K562 (cell line): ENCODE measurements at regions not wholly inside any gene's neighbourhood (a gene's known extent, or its start where the extent isn't known, plus 50 kb on each side); places are given as distances from the start of the nearest gene placed in this dataset.

ENCODE experiments used
- CREB3 ChIP-seq: fragments of 450-650 bp; conservative IDR thresholded peaks from 2 replicates; pipeline ENCODE4 v1.6.1; 2016; ENCODE audit warnings: missing genetic modification characterization, low read depth, mild to moderate bottlenecking, missing compliant biosample characterization, moderate library complexity
- FOXA1 ChIP-seq: fragments of 450-650 bp; IDR thresholded peaks from 2 replicates; pipeline ENCODE4 v1.6.1; 2016; ENCODE audit warnings: mild to moderate bottlenecking, borderline replicate concordance
- GATA2 ChIP-seq: sonication (generic); formaldehyde crosslinking; IDR thresholded peaks from 2 replicates; pipeline ENCODE4 v1.4.0; 2020; ENCODE audit warnings: mild to moderate bottlenecking, missing genetic modification reagents
- GMEB1 ChIP-seq: fragments of 250-450 bp; sonication (Bioruptor Pico); IDR thresholded peaks from 2 replicates; pipeline ENCODE4 v1.4.0; 2020; ENCODE audit warnings: mild to moderate bottlenecking
- HDAC2 ChIP-seq: fragments of 450-650 bp; IDR thresholded peaks from 2 replicates; pipeline ENCODE4 v1.6.1; 2016; ENCODE audit warnings: mild to moderate bottlenecking
- NCOR1 ChIP-seq: fragments of 450-650 bp; IDR thresholded peaks from 2 replicates; pipeline ENCODE4 v1.6.1; 2016; ENCODE audit warnings: mild to moderate bottlenecking, moderate library complexity
- TEAD2 ChIP-seq: fragments of 450-650 bp; IDR thresholded peaks from 2 replicates; pipeline ENCODE4 v1.6.1; 2016; ENCODE audit warnings: missing genetic modification characterization, control low read depth, missing compliant biosample characterization
- ZC3H11A ChIP-seq: IDR thresholded peaks from 2 replicates; pipeline ENCODE4 v1.6.1; 2012; ENCODE audit warnings: low read depth, low read length, improper control_type of control experiment
- ZNF146 ChIP-seq: IDR thresholded peaks from one replicate; pipeline ENCODE4 v1.6.1; 2018; ENCODE audit warnings: missing compliant biosample characterization; ENCODE audit not compliant: unreplicated experiment
- ZNF282 ChIP-seq: sonication (generic); formaldehyde crosslinking; IDR thresholded peaks from 2 replicates; pipeline ENCODE4 v1.8.1; 2023; ENCODE audit warnings: missing genetic modification reagents
- TF ChIP-seq, protein P1 (sequence below), 3 experiments: IDR thresholded peaks in 2 of 3; conservative IDR thresholded peaks in 1 of 3; 2 replicates each; pipeline ENCODE4 v1.5.1; 2011 to 2012; ENCODE audit warnings: low read length in 3 of 3, mild to moderate bottlenecking in 3 of 3, control low read depth in 2 of 3, improper control_type of control experiment in 1 of 3, inconsistent platforms in 1 of 3, low read depth in 1 of 3, mixed read lengths in 1 of 3, moderate library complexity in 1 of 3; ENCODE audit not compliant: insufficient read depth in 2 of 3

- no peak for TF ChIP-seq ZNF282
- TF ChIP-seq, protein P1, sequence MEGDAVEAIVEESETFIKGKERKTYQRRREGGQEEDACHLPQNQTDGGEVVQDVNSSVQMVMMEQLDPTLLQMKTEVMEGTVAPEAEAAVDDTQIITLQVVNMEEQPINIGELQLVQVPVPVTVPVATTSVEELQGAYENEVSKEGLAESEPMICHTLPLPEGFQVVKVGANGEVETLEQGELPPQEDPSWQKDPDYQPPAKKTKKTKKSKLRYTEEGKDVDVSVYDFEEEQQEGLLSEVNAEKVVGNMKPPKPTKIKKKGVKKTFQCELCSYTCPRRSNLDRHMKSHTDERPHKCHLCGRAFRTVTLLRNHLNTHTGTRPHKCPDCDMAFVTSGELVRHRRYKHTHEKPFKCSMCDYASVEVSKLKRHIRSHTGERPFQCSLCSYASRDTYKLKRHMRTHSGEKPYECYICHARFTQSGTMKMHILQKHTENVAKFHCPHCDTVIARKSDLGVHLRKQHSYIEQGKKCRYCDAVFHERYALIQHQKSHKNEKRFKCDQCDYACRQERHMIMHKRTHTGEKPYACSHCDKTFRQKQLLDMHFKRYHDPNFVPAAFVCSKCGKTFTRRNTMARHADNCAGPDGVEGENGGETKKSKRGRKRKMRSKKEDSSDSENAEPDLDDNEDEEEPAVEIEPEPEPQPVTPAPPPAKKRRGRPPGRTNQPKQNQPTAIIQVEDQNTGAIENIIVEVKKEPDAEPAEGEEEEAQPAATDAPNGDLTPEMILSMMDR (IDR thresholded peaks at IDR 0.05 in 2 of 3, conservative IDR thresholded peaks at IDR 0.05 in 1 of 3; ENCODE audit: insufficient read depth in 2 of 3, low read depth in 1 of 3, low read length in 3 of 3), result no peak
- no peak for TF ChIP-seq CREB3 (tag)
- TF ChIP-seq ZC3H11A, result no peak
- TF ChIP-seq FOXA1, result no peak
- no peak for TF ChIP-seq NCOR1
- no peak for TF ChIP-seq ZNF146 (CRISPR knock-in tag)
- no peak for TF ChIP-seq GMEB1 (CRISPR knock-in tag)
- no peak for TF ChIP-seq GATA2 (CRISPR knock-in tag)
- no peak for TF ChIP-seq HDAC2
- TF ChIP-seq TEAD2 (tag), result no peak
These were observed 73.0 kb upstream of the EPHB3 start for GRCh38 chr3:184488577-184488976.
